Skeletal muscle cell (primary cell): ENCODE measurements at regions not wholly inside any gene's neighbourhood (a gene's known extent, or its start where the extent isn't known, plus 50 kb on each side); places are given as distances from the start of the nearest gene placed in this dataset.
"Not testable (repeated sequence)": the region's sequence is repeated elsewhere in the genome, so short reads cannot be mapped to it uniquely, and the experiment has no call there.

ENCODE experiments used
- DNase-seq: peaks from one replicate; pipeline ENCODE4 v3.0.0-alpha.2; 2010; ENCODE audit warnings: low read depth
- H3K4me3 ChIP-seq: 2 replicates; pipeline ENCODE4 v1.5.1; 2011; ENCODE audit warnings: low read depth, mild to moderate bottlenecking, control low read depth, low read length, moderate library complexity

GRCh38 chr16:15307184-15307583 is 70.9 kb downstream of the NPIPA5 start:
- H3K4me3 ChIP-seq, DNase-seq: not testable (repeated sequence)

DNA sequence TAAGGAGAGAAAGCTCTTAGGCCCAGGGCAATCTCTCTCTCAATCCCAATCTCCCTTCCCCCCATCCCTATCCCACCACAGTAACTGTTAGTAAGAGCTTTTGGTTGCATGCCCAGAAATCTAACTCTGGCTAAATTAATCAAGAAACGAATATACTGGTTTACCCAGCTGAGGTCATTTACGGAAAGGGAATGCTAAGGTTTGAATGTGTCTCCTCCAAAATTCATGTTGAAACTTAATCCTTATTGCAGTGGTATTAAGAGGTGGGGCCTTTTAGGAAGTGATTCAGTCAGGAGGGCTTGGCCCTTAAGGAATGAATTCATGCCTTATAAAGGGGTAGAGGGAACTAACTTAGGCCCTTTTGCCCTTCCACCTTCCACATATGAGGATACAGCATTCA is 72.2 kb downstream of the NPIPA5 start:
- DNase-seq: peak; percentile 4
- H3K4me3 ChIP-seq: not testable (repeated sequence)

DNA sequence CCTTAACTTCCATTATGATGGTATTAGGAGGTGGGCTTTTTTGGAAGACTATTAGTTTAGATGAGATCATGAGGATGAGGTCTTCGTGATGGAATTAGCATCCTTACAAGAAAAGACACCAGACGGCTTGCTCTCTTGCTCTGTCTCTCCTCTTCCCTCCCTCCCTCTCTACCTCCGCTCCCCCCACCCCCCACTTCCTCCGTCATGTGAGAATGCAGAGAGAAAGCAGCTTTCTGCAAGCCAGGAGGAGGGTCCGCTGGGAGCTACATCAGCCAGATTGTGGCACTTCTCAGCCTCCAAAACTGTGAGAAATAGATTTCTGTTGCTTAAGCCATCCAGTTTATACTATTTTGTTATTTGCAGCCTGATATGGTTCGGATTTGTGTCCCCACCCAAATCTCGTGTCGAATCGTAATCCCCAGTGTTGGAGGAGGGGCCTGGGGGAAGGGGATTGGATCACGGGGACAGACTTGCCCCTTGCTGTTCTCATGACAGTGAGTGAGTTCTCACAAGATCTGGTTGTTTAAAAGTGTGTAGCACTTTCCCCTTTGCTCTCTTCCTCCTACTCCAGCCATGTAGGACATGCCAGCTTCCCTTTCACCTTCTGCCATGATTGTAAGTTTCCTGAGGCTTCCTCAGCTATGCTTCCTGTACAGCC is 74.3 kb downstream of the NPIPA5 start:
- DNase-seq, H3K4me3 ChIP-seq: not testable (repeated sequence)

- H3K4me3 ChIP-seq, DNase-seq: not testable (repeated sequence)
These were observed 81.0 kb downstream of the NPIPA5 start for GRCh38 chr16:15297104-15297503.

DNA sequence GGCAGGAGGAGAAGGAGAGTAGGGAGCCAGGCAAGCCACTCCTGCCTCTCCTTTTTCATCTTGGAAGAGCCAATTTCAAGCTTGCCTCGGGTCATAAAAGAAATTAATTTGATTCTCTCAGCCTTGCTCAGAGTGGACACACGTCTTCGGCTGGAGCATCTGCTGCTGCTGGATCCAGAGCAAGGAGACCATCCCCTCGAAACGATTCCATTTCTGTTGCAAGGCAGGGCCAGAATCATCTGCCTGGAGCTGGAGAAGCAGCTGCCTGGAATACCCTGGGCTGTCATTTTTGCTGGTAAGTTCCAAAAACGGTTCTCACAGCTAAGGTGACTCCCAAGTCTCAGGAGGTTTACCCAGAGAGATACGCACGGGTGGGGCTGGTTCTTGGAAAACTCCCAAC is 103.3 kb downstream of the NPIPA5 start:
- H3K4me3 ChIP-seq, DNase-seq: not testable (repeated sequence)

DNA sequence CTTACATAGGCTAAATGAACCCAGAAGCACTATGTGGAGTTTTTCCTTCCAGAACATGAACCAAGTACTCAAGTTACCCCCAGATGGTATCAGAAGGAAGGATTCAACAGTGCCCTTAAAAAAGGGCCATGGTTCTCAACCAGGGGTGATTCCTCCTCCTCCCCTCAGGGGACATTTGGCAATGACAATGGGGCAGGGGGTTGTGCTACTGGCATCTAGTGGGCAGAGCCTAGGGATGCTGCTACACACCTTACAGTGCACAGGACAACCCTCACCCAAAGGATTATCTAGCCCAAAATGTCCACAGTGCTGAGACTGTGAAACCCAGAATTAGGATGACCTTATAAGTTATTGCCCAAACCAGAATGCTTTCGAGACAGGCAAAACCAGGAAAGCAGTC is 104.1 kb downstream of the NPIPA5 start:
- not testable (repeated sequence) for H3K4me3 ChIP-seq, DNase-seq

GRCh38 chr16:15266941-15267340 is 111.2 kb downstream of the NPIPA5 start:
- not testable (repeated sequence) for DNase-seq, H3K4me3 ChIP-seq

- not testable (repeated sequence) for H3K4me3 ChIP-seq, DNase-seq
These were observed 115.9 kb downstream of the NPIPA5 start for GRCh38 chr16:15262212-15262611.

- H3K4me3 ChIP-seq, DNase-seq: not testable (repeated sequence)
These were observed 130.1 kb downstream of the NPIPA5 start for GRCh38 chr16:15247971-15248370.

DNA sequence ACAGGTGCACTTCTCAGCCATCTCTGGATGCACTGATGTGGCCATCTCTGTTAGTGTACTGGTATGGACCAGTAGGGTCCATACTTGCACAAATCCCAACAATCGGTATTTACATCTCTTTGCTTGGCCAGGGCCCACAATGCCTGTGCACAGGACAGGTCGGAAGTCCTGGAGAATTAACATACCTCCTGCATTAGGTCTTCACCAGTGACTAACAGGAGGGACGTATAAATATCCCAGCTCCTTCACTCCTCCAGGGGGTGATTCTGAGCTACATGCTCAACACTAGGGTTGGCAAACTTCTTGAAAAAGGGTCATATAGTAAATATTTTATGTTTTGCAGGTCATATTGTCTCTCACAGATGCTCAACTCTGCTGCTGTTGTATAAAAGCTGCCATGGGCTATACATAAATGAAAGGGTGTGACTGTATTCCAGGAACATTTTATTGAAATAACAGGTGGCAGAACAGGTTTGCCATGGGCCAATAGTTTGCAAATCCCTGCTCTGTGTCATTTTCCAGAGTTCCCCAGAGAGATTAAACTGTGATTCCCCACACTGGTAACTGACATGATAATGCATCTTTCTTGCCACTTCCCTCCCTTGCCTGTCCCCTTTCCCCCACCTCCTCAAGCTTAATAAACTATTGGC is 141.3 kb downstream of the NPIPA5 start:
- not testable (repeated sequence) for H3K4me3 ChIP-seq, DNase-seq

DNA sequence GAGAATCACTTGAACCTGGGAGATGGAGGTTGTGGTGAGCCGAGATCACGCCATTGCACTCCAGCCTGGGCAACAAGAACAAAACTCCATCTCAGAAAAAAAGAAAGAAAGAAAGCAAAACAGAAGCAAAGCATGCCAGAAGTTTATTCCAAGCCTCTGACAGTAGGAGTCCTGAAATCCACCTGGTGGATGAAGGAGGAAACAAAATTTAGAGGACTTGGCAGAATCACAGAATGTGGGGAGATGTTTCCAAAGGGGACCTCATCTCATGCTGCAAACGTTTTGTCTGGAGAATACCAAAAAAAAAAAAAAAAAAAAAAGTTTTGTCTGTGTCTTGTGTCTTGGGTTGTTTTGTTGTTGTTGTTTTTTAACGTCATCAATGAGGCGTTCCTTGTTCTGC is 141.1 kb upstream of the RRN3 start:
- not testable (repeated sequence) for DNase-seq, H3K4me3 ChIP-seq

- not testable (repeated sequence) for DNase-seq, H3K4me3 ChIP-seq
These were observed 140.6 kb upstream of the RRN3 start for GRCh38 chr16:15234702-15235101.

DNA sequence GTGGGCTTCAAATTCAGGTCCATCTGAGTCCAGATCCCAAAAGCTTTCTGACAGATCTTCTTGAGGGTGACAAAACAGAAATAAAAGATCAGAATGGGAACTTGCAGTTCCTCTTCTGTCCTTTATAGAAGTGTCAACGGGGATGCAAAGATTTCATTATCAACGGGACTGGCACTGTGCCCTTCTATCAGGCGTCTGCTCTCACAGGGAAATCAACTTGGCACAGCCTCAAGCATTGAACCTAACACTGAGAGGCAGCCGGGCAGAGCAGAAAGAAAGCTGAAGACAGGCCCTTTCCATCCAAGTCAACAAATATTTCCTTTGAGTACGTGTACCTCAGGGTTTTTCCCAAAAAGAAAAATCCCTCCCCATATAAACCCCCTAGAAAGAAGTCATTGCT is 136.4 kb upstream of the RRN3 start:
- DNase-seq: not testable (repeated sequence)

DNA sequence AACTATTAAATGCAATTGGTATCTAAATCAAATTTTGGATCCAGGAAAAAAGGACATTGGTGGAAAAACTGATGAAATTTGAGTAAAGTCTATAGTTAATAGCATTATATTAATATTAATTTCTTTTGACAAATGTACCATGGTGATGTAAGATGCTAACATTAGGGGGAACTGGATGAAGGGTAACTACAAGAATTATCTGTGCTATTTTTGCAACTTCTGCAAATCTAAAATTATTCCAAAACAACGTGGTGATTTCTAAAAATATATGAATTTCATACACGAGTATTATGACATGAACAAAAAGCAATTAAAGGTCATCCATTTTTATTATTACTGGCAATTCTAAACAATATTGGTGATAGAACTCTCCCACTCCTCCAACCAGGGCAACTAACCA is 135.6 kb upstream of the RRN3 start:
- not testable (repeated sequence) for DNase-seq, H3K4me3 ChIP-seq

More for the DNA sequence above, 136.4 kb upstream of the RRN3 start:
- H3K4me3 ChIP-seq: not testable (repeated sequence)

DNA sequence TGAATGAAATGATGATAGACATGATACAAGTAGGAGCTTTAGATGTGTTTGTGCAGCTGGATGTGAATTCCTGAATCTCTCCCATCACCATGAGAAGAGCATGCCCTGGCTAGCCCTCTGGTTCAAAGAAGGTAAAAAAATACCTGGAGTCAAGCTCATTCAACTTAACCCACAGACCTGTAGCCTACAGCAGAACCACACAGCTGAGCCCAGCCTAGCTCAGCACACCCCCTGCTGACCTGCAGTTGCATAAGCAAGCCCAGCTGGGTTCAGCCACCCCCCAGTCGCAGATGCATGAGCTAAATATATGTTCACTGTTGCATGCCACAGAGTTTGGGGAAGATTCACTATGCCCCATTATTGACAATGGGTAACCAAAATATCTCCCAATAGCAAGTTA is 130.6 kb upstream of the RRN3 start:
- H3K4me3 ChIP-seq, DNase-seq: not testable (repeated sequence)

- DNase-seq, H3K4me3 ChIP-seq: not testable (repeated sequence)
These were observed 129.3 kb upstream of the RRN3 start for GRCh38 chr16:15223398-15223797.

DNA sequence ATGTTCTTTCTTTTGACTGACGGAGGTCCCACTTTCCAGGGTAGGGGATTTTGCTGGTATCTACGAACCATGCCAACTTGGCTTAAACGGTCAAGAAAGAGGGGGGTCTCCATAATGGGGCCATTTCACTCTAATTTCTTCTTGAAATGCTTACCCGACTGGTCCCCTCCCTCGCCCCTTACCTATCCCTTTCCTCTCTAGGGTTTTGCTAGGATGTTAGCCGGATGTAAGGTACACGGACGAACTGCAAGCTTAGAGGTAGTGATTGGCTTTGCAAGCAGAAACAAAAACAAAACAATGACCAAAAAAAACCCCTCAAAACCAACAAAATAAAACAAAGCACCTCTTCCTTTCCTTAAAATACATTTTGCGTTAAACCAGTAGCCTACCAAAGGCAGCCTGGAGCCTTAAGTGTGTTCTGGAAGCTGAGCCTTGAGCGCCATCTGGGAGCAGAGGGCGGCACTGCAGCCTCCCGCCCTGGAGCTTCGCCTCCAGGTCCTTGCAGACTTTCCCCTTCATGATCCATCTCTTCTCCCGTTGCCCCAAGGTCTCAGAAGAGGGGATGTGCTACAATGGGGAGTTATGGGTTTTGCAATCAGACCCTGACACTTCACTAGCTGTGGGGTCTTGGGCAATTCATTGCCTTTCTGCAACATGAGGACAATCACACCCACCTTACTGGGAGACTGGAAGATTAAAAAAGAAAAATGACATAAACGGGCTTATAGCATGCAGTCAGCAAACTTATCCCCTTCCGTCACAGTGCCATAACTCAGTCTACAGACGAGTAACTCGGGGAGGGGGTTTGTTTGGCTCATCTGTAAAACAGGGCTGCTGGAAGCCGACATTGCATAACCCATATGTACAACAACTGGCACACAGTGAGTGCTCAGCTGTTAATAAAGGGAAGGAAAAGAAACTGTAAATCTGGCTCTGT is 125.9 kb upstream of the RRN3 start:
- H3K4me3 ChIP-seq, DNase-seq: not testable (repeated sequence)

DNA sequence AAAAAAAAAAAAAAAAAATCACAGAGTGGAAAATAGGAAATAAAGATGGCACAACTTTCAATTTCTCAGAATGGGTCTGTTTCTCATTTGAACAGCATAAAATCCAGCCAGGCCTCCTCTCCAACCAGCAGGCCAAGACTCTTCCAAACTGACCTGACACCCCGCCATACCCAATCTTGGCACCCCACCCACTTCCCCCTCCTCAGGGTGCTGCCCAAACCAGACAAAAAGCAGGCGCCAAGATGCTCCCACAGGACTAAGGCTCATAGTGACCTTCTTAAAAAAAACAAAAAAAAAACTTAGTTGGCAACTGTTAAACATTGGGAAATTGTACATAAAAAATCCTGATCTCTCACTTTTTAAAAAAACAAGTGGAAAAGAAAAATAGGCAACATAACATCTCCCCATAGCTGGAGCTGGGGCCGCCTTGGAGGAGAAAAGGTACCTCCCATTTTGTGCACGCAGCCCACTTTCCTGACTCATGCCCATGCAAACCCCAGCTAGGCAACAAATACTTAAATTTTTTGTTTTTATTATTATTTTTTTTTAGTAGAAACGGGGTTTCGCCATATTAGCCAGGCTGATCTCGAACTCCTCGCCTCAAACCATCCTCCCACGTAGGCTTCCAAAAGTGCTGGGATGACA is 124.9 kb upstream of the RRN3 start:
- not testable (repeated sequence) for H3K4me3 ChIP-seq, DNase-seq

- not testable (repeated sequence) for DNase-seq, H3K4me3 ChIP-seq
These were observed 113.3 kb upstream of the RRN3 start for GRCh38 chr16:15207202-15207981.
